GM19463 (cell line): ENCODE measurements at regions not wholly inside any gene's neighbourhood (a gene's known extent, or its start where the extent isn't known, plus 50 kb on each side); places are given as distances from the start of the nearest gene placed in this dataset.

Source experiments
- ATAC-seq: cut with Tn5 transposase; IDR thresholded peaks from one replicate; pipeline ENCODE4 v1.9.1; 2021; ENCODE audit warnings: mild to moderate bottlenecking, moderate library complexity; ENCODE audit not compliant: unreplicated experiment

GRCh38 chr3:46146548-46146947, 61.6 kb downstream of the CCR1 start:
- ATAC-seq, result no peak

DNA sequence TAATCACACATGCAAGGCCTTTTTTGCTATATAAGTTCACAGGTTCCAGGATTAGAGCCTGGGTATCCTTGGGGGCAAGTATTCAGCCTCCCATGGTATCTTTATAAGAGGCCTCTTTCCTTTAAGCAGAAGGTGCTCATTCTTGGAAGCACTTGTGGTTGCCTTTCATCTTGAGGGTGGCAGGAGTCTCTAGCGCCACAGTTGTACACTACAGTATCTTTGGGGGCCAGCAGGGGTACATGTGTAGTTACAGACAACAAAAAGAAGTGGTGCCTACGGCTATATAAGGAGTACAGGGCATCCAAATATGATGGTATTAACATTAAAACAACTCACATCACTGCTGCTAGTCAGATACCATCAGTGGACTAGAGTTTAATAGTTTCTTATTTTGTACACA, 62.1 kb downstream of the CCR1 start:
- ATAC-seq, result no peak

DNA sequence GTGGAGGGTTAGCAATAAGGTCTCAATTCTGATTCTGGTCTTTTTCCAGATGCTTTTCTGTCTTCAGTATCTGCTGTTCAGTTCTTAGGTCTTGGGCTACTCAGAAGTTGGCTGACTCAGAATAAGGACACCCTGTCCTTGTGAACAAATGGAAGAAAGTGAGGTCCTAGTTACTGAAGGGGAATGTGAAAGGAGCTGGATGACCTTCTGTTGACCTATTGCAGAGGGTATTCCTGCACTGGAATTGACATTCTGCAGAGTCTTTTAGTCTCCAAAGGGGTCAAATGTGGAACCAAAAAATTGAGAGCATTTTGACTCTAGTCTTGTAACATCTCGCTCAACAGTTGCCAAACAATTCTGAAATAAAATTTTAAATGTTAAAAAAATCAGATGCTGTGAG, 63.0 kb downstream of the CCR1 start:
- ATAC-seq, result no peak

- no peak for ATAC-seq
Observed at GRCh38 chr3:46143951-46144473, 64.1 kb downstream of the CCR1 start.

DNA sequence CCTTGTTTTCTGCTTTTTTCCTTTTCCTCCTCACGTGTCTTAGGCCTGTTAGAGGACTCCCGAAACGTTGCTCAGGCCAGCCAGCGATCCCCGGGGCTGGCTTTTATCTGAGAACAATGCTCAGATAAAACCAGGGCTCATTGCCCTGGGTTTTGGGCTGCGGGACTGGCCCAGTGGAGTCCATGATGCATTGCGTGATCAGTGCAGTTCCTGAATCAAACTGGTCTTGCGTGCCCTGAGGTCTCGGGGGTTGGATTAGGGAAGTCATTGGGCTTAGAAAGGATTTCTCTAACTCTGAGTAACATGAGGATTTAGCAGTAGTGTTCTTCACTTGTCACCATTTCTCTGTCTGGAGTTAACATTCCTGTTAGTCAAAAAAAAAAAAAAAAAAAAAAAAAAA, 66.3 kb downstream of the CCR1 start:
- no peak for ATAC-seq

GRCh38 chr3:46138581-46138980, 69.5 kb downstream of the CCR1 start:
- ATAC-seq, result no peak

DNA sequence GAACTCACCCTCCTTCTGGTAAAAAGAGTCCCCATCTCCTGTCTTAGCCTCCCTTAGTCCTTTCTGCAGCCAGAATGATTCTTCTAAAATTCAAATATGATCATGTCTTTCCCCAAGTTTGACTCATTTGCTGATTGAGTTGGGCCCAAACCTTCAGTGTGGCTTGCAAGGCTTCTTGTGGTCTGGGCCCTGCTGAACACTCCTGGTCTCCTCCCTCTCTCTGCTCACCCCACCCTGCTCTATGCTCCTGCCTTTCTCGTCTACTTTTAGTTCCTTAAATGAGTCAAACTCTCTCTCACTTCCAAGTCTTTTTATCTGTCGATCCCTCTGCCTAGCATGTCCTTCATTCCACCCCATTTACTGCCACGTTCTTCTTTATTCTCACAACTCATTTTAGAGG, 72.6 kb downstream of the CCR1 start:
- no peak for ATAC-seq

DNA sequence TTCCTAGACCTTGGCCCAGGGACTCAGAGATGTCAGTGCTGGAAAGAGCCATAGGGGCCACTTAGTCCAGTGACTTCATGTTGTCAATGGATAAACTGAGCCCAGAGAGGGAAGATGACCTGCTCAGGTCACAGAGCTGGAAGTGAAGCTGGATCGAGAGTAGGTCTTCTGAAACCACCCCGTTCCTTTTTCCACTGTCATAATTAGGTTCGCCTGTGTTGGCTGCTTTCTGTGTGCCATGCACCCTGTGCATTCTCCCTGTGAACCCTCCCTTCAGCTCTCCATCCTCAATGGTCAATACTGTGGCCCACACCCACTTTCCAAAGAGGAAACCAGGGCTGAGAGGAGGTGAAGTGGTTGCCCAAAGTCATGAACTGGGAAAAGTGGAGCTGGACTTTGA, 74.8 kb downstream of the CCR1 start:
- no peak for ATAC-seq

DNA sequence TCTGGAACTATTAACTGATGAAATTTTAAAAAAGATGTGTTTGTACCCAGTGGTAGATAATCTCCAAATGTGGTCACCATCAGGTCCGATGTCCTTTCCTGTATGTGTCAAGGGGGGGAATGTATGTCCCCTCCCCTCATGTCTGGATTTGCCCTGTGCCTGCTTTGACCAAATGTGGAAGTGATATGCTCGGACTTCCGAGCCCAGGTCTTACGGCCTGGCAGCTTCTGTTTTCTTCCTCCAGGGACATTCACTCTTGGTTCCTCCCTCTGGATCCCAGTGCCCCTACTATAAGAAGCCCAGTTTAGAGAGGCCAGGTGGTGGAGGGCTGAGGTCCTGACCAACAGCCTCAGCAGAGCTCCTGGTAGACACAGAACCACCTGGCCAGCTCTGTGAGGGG, 75.5 kb downstream of the CCR1 start:
- ATAC-seq, result no peak

- ATAC-seq, result no peak
Observed at GRCh38 chr3:46131884-46132450, 76.1 kb downstream of the CCR1 start.

DNA sequence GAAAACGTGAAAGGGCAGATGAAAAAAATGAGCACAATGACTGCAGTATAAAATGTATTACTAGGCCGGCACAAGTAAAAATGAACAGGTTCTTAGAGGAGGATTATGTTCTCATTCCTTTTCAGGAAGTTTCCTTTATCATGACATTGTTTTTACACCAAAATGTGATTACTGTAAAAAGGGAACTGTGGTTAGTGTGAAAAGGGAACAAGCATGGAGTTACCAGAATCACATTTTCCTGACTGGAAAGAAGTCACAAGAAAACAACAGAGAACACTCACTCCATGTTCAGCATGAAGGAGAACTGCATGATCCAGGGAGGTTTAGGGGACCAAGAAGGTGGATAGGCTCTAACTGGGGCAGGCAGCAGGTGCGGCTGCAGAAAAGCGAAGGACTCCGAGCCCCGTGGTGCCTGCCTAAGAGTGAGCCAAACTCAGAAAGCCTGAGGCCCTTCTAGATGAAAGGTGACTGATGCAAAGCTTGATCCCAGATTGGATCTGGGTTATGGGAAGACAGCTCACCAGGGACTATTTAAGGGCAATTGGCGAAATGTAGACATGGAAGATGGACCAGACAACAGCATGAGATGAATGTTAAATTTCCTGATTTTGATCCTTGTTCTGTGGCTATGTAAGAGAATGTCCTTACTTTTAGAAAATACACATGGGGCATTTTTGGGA, 77.3 kb downstream of the CCR1 start:
- ATAC-seq, result no peak

DNA sequence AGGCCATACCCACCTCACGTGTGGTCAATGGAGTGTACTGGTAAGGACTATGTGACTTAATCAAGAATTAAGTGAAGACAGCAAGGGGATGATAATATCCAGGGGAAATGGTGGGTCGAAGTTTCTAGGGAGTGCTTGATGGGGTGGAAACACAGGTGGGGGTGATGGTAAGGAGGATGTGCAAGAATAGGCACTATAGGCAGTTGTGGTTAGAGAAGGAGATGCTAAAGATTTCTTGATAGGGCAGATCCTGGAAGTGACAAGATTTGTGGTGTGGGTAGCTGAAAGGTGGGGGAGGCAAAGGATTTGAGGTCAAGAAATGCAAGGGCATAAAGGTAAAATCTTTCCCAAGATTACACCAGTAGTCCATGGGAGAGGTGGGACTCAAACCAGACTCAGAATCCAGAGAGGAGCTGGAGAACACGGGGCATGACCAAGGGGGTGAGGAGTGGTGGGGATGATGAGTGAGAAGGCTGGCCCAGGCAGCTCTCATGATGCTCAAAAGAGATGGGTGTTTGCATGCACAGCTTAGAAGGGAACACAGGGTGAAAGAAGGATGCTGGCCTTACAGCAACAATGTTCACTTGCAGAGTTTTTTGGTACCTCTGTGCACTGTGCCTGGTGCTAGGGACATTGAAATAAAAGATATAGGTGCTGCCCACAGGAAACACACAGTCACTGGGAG, 78.4 kb downstream of the CCR1 start:
- no peak for ATAC-seq

- no peak for ATAC-seq
Observed at GRCh38 chr3:46127503-46127902, 80.6 kb downstream of the CCR1 start.

- no peak for ATAC-seq
Observed at GRCh38 chr3:46124216-46125177, 83.6 kb downstream of the CCR1 start.

DNA sequence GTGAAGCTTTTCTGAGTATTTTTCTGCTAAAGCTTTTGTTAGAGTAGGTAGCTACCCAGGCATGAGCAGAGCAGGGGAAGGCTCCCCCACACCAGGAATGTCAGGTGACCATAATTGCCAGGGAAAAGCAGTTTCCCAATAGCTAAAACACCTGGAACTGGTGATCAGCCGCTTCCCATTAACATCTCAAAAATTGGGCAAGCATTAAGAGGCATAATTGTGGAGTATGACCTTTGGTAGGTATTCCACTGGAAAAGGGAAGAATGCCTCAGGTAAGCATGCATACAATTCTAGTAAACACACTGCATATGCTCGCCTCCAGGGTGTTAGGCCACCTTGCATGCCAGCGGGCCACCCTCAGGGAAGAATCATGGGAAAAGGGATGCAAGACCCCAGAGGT, 84.5 kb downstream of the CCR1 start:
- no peak for ATAC-seq

DNA sequence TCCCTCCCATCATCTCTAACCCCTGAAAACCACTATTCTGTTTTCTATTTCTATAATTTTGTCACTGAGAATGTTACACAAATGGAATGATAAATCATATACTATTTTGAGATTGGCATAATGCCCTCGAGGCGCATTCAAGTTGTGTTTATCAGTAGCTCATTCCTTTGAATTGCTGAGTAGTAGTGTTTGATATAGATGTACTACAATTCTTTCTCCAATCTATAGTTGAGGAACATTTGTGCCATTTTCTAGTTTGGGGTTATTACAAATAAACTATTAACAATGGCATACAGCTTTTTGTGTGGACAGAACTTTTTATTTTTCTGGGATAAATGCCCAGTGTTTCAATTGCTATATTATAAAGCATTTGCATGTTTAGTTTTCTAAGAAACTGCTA, 86.0 kb downstream of the CCR1 start:
- ATAC-seq, result no peak

DNA sequence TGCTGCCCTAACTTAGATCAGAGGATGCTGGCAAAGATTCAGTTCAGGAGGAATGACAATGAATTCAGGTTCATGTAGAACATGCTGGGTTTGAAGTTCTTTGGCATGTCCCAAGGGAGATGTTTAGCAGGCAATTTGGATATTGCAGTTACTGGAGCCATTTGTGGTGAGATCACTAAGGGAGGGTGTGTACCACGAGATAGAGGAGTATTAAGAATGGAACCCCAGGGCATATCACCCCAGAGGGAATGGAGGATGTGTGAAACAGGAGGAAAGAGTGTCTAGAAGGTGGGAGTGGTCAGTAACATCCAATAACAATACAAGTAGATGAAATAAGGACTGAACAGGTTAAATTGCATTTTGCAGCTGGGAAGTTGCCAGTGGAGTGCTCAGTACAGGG, 87.1 kb downstream of the CCR1 start:
- ATAC-seq, result no peak

- no peak for ATAC-seq
Observed at GRCh38 chr3:46119709-46120498, 88.2 kb downstream of the CCR1 start.

DNA sequence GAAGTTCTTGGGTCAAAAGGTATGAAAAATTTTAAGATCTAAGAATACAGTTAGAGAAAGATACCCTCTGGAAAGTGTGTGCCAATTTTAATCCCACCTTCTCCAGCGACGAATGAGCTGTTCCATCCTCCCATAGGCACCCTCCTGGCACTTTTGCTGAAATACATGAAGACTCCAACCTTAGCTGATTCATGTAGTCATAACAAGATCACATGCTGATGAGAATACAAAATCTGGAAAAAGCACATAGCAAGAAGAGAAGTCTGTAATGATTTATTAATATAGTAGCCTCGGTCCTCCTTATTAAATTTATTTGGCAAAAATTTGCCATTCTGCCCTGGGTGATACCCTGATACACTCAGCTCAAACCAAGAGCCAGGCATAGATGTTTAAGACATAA, 88.9 kb downstream of the CCR1 start:
- ATAC-seq, result no peak

DNA sequence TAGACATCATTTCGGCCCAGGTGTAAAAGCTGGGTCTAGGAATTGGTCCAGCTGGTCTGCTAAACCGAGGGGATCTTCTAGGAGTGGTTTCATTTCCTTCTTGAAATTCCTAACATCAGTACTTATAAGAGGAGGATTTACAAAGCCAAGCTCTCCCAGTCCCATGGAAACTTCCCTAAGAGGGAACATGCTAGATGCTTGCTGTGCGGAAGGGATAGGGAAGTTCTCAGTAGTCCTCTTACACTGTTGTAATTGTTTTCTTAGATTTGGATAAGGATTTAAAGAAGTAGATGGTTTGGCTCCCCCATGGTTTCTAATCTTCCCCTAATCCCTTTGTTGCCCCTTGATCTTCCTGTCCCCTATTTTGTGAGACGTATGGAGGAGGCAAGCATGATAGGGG, 89.7 kb upstream of the XCR1 start:
- ATAC-seq, result no peak
